Spleen (tissue), 11 donors: ENCODE measurements at regions not wholly inside any gene's neighbourhood (a gene's known extent, or its start where the extent isn't known, plus 50 kb on each side); places are given as distances from the start of the nearest gene placed in this dataset.

ENCODE experiments used
- DNase-seq: peaks from one replicate; pipeline ENCODE4 v3.0.0-alpha.2; 2020
- H3K27ac ChIP-seq, 8 donors: fragments of 200-600 bp; sonication (generic) in 7 of 8; 1 replicate in 4 of 8; 2 replicates in 4 of 8; pipeline versions ENCODE4 v1.5.0 to v1.8.0; 2016 to 2021; ENCODE audit warnings: inconsistent platforms in 4 of 8, mild to moderate bottlenecking in 4 of 8, moderate library complexity in 1 of 8
- H3K27me3 ChIP-seq, 7 donors: fragments of 200-600 bp; sonication (generic) in 6 of 7; replicated peaks in 1 of 7; 1 replicate in 4 of 7; 2 replicates in 3 of 7; pipeline versions ENCODE4 v1.5.0 to v1.8.0; 2016 to 2021; ENCODE audit warnings: inconsistent platforms in 3 of 7, mild to moderate bottlenecking in 1 of 7
- H3K36me3 ChIP-seq, 6 donors: fragments of 200-600 bp; sonication (generic) in 5 of 6; 1 replicate in 4 of 6; 2 replicates in 2 of 6; pipeline versions ENCODE4 v1.5.0 to v1.8.0; 2016 to 2021; ENCODE audit warnings: inconsistent platforms in 2 of 6
- H3K4me1 ChIP-seq, 6 donors: fragments of 200-600 bp; sonication (generic) in 5 of 6; 1 replicate in 3 of 6; 2 replicates in 3 of 6; pipeline versions ENCODE4 v1.5.0 to v1.8.0; 2016 to 2021; ENCODE audit warnings: inconsistent platforms in 3 of 6
- H3K4me3 ChIP-seq, 8 donors: fragments of 200-600 bp; sonication (generic) in 7 of 8; 1 replicate in 4 of 8; 2 replicates in 4 of 8; pipeline versions ENCODE4 v1.5.0 to v1.8.0; 2016 to 2021; ENCODE audit warnings: inconsistent platforms in 4 of 8, mild to moderate bottlenecking in 4 of 8, moderate library complexity in 2 of 8
- H3K9me3 ChIP-seq, 8 donors: fragments of 200-600 bp; sonication (generic) in 7 of 8; 1 replicate in 4 of 8; 2 replicates in 4 of 8; pipeline versions ENCODE4 v1.5.0 to v1.8.0; 2016 to 2021; ENCODE audit warnings: inconsistent platforms in 4 of 8
- CTCF ChIP-seq, 11 experiments: fragments of 200-600 bp in 7 of 11; fragments of 450-650 bp in 4 of 11; sonication (generic) in 4 of 11; IDR thresholded peaks in 8 of 11; conservative IDR thresholded peaks in 3 of 11; 1 replicate in 7 of 11; 2 replicates in 4 of 11; pipeline versions ENCODE4 v1.4.0 to v1.8.0; 2016 to 2021; ENCODE audit warnings: antibody characterized with exemption in 11 of 11, inconsistent platforms in 4 of 11, mild to moderate bottlenecking in 1 of 11
- POLR2A ChIP-seq, 3 donors: fragments of 450-650 bp; IDR thresholded peaks; one replicate each; pipeline ENCODE4 v1.5.1; 2017; ENCODE audit warnings: antibody characterized with exemption in 3 of 3, mild to moderate bottlenecking in 1 of 3
- POLR2AphosphoS5 ChIP-seq, 3 donors: sonication (generic); formaldehyde crosslinking; IDR thresholded peaks; one replicate each; pipeline ENCODE4 v1.5.1; 2017; ENCODE audit warnings: antibody characterized with exemption in 3 of 3
- WGBS, 5 donors: extraction: QIAGEN DNeasy Blood & Tissue Kit in 3 of 5; methylation state at CpG; one replicate each; pipeline versions ENCODE4 v1.1.5 to v1.1.7; 2013 to 2018; 5-methylcytosine and 5-hydroxymethylcytosine counted together
- intact Hi-C: fragments of 100-400 bp; cut with DNase I; formaldehyde crosslinking; loops from one replicate; pipeline ENCODE4 v1.15.0; 2023; ENCODE audit warnings: low total_unique reads
- donor health status: healthy with polysubstance abuse.
- donor health status: DM: no; HTN: no; CAD: no; lungs with moderate emphysema.
- donor health status: DM: no; HTN: no; CAD: no.
- donor health status: Bipolar disorder and iron deficiency.
- donor health status: healthy.
- donor health status: DM: no; HTN: no; CAD: no.
- donor health status: DM: yes; HTN: yes; CAD: no.

GRCh38 chr15:23514484-23514883 is 51.0 kb upstream of the MKRN3 start:
- Histone ChIP-seq H3K4me3 (no peak overlapping the region), H3K27ac (no peak overlapping the region), H3K27me3 (no peaks in the 10 kb centered on the region), H3K36me3 (no peaks in the 10 kb centered on the region), H3K9me3 (peaks cover 0 to 25% (median 15%) of the 10 kb centered on the region in 8 donors), H3K4me1 (no peaks in the 10 kb centered on the region)
- intact Hi-C loops: no loop called here
- DNase-seq: no peak
- TF ChIP-seq CTCF (IDR thresholded peaks at IDR 0.05 in 8 of 11, conservative IDR thresholded peaks at IDR 0.05 in 3 of 11) (no peak), POLR2A (IDR thresholded peaks at IDR 0.05) (no peak), POLR2AphosphoS5 (IDR thresholded peaks at IDR 0.05) (no peak)
- WGBS, 5 donors: 76 to 94% (median 88%) methylated on average over 1 of the region's 1 CpG

GRCh38 chr15:23506762-23507161 is 58.7 kb upstream of the MKRN3 start:
- Histone ChIP-seq H3K27ac (no peak overlapping the region), H3K9me3 (peaks cover 0 to 40% (median 23%) of the 10 kb centered on the region in 8 donors), H3K36me3 (no peaks in the 10 kb centered on the region), H3K4me1 (no peaks in the 10 kb centered on the region), H3K4me3 (no peak overlapping the region), H3K27me3 (no peaks in the 10 kb centered on the region)
- no peak for TF ChIP-seq POLR2AphosphoS5 (IDR thresholded peaks at IDR 0.05)
- TF ChIP-seq POLR2A (IDR thresholded peaks at IDR 0.05): no peak
- TF ChIP-seq CTCF (IDR thresholded peaks at IDR 0.05 in 8 of 11, conservative IDR thresholded peaks at IDR 0.05 in 3 of 11): no peak
- DNase-seq: no peak
- intact Hi-C loops: no loop called here

GRCh38 chr15:23503980-23504379 is 56.9 kb upstream of the GOLGA6L2 start:
- intact Hi-C loops: no loop called here
- Histone ChIP-seq H3K4me3 (no peak overlapping the region), H3K4me1 (no peaks in the 10 kb centered on the region), H3K27me3 (no peaks in the 10 kb centered on the region), H3K36me3 (no peaks in the 10 kb centered on the region), H3K27ac (no peak overlapping the region), H3K9me3 (peaks cover 0 to 12% (median under 1%) of the 10 kb centered on the region in 8 donors)
- 54 to 63% (median 62%) methylated on average over 3 of the region's 3 CpGs for WGBS, 5 donors
- TF ChIP-seq CTCF (IDR thresholded peaks at IDR 0.05 in 8 of 11, conservative IDR thresholded peaks at IDR 0.05 in 3 of 11) (no peak), POLR2AphosphoS5 (IDR thresholded peaks at IDR 0.05) (no peak), POLR2A (IDR thresholded peaks at IDR 0.05) (no peak)
- DNase-seq: no peak

- TF ChIP-seq POLR2A (IDR thresholded peaks at IDR 0.05): no peak
- no peak for TF ChIP-seq POLR2AphosphoS5 (IDR thresholded peaks at IDR 0.05)
- no peak for TF ChIP-seq CTCF (IDR thresholded peaks at IDR 0.05 in 8 of 11, conservative IDR thresholded peaks at IDR 0.05 in 3 of 11)
- no peaks in the 10 kb centered on the region for H3K27me3 ChIP-seq
- DNase-seq: no peak
- peaks cover 0 to 8% (median 0%) of the 10 kb centered on the region in 8 donors for H3K9me3 ChIP-seq
- no peaks in the 10 kb centered on the region for H3K4me1 ChIP-seq
- H3K36me3 ChIP-seq: no peaks in the 10 kb centered on the region
- no peak overlapping the region for H3K4me3 ChIP-seq
- H3K27ac ChIP-seq: no peak overlapping the region
- intact Hi-C loops: no loop called here
- 49 to 59% (median 53%) methylated on average over 4 of the region's 4 CpGs for WGBS, 5 donors
These were observed 56.5 kb upstream of the GOLGA6L2 start for GRCh38 chr15:23503576-23503975.
